H9 (cell line): ENCODE measurements at regions not wholly inside any gene's neighbourhood (a gene's known extent, or its start where the extent isn't known, plus 50 kb on each side); places are given as distances from the start of the nearest gene placed in this dataset.

ENCODE experiments used
- DNase-seq: peaks from one replicate; pipeline ENCODE4 v3.0.0-alpha.2; 2017
- H2AFZ ChIP-seq: one replicate; pipeline ENCODE4 v1.6.1; 2013; ENCODE audit warnings: mild to moderate bottlenecking, low read length, control low read depth, moderate library complexity
- H2AK5ac ChIP-seq: 2 replicates; pipeline ENCODE4 v1.6.1; 2013; ENCODE audit warnings: low read length, control low read depth, mixed read lengths; ENCODE audit not compliant: insufficient read length
- H2BK120ac ChIP-seq: one replicate; pipeline ENCODE4 v1.6.1; 2013; ENCODE audit warnings: low read depth, mild to moderate bottlenecking, low read length, control low read depth, inconsistent platforms; ENCODE audit not compliant: poor library complexity, severe bottlenecking
- H2BK12ac ChIP-seq: 2 replicates; pipeline ENCODE4 v1.6.1; 2013; ENCODE audit warnings: low read length, control low read depth, mixed read lengths, low read depth; ENCODE audit not compliant: insufficient read length
- H2BK15ac ChIP-seq: 2 replicates; pipeline ENCODE4 v1.6.1; 2013; ENCODE audit warnings: low read depth, low read length, control low read depth
- H2BK20ac ChIP-seq: one replicate; pipeline ENCODE4 v1.6.1; 2013; ENCODE audit warnings: low read depth, mild to moderate bottlenecking, low read length, control low read depth, inconsistent platforms; ENCODE audit not compliant: poor library complexity, severe bottlenecking
- H2BK5ac ChIP-seq: 2 replicates; pipeline ENCODE4 v1.6.1; 2013; ENCODE audit warnings: low read length, control low read depth, mixed read lengths; ENCODE audit not compliant: insufficient read length
- H3K14ac ChIP-seq: 2 replicates; pipeline ENCODE4 v1.6.1; 2013; ENCODE audit warnings: low read length, control low read depth; ENCODE audit not compliant: insufficient read depth
- H3K18ac ChIP-seq: 2 replicates; pipeline ENCODE4 v1.6.1; 2013; ENCODE audit warnings: low read depth, mild to moderate bottlenecking, mixed read lengths, low read length, control low read depth; ENCODE audit not compliant: insufficient read length
- H3K23ac ChIP-seq: 2 replicates; pipeline ENCODE4 v1.6.1; 2013; ENCODE audit warnings: low read length, control low read depth, mixed read lengths, low read depth; ENCODE audit not compliant: insufficient read length
- H3K23me2 ChIP-seq: 2 replicates; pipeline ENCODE4 v1.6.1; 2013; ENCODE audit warnings: low read depth, mild to moderate bottlenecking, mixed read lengths, low read length, control low read depth; ENCODE audit not compliant: insufficient read length, poor library complexity, severe bottlenecking
- H3K27ac ChIP-seq: 2 replicates; pipeline ENCODE4 v1.5.1; 2013; ENCODE audit warnings: low read length, control low read depth, mixed read lengths, low read depth; ENCODE audit not compliant: insufficient read length
- H3K27me3 ChIP-seq: 2 replicates; pipeline ENCODE4 v1.6.1; 2013; ENCODE audit warnings: low read length, control low read depth, inconsistent platforms; ENCODE audit not compliant: insufficient read depth
- H3K4ac ChIP-seq: 2 replicates; pipeline ENCODE4 v1.6.1; 2013; ENCODE audit warnings: low read depth, mild to moderate bottlenecking, control low read depth, inconsistent platforms, low read length, moderate library complexity
- H3K4me1 ChIP-seq: 2 replicates; pipeline ENCODE4 v1.6.1; 2013; ENCODE audit warnings: low read length, control low read depth, inconsistent platforms; ENCODE audit not compliant: insufficient read depth
- H3K4me2 ChIP-seq: 2 replicates; pipeline ENCODE4 v1.6.1; 2013; ENCODE audit warnings: low read length, control low read depth, mixed read lengths; ENCODE audit not compliant: insufficient read length, insufficient read depth
- H3K56ac ChIP-seq: 2 replicates; pipeline ENCODE4 v1.6.1; 2013; ENCODE audit warnings: low read depth, mild to moderate bottlenecking, mixed read lengths, low read length, control low read depth; ENCODE audit not compliant: insufficient read length
- H3K79me1 ChIP-seq: 2 replicates; pipeline ENCODE4 v1.6.1; 2013; ENCODE audit warnings: low read depth, mild to moderate bottlenecking, moderate library complexity, low read length, control low read depth, inconsistent platforms; ENCODE audit not compliant: insufficient read depth, poor library complexity, severe bottlenecking
- H3K79me2 ChIP-seq: 2 replicates; pipeline ENCODE4 v1.6.1; 2013; ENCODE audit warnings: low read length, control low read depth, inconsistent platforms; ENCODE audit not compliant: insufficient read depth
- H3K9ac ChIP-seq: 2 replicates; pipeline ENCODE4 v1.6.1; 2013; ENCODE audit warnings: low read length, control low read depth, mixed read lengths; ENCODE audit not compliant: insufficient read length; ENCODE audit errors: extremely low read depth
- H3K9me3 ChIP-seq: one replicate; pipeline ENCODE4 v1.6.1; 2013; ENCODE audit warnings: low read depth, low read length, inconsistent platforms; ENCODE audit not compliant: control insufficient read depth
- H3T11ph ChIP-seq: one replicate; pipeline ENCODE4 v1.6.1; 2013; ENCODE audit warnings: mild to moderate bottlenecking, low read length, control low read depth, inconsistent platforms
- H4K20me1 ChIP-seq: one replicate; pipeline ENCODE4 v1.6.1; 2013; ENCODE audit not compliant: control insufficient read depth, insufficient read length, insufficient read depth
- H4K5ac ChIP-seq: 2 replicates; pipeline ENCODE4 v1.6.1; 2013; ENCODE audit warnings: low read depth, mild to moderate bottlenecking, mixed read lengths, low read length, control low read depth; ENCODE audit not compliant: insufficient read length
- H4K8ac ChIP-seq: replicated peaks from 2 replicates; pipeline ENCODE4 v1.6.1; 2013; ENCODE audit warnings: low read length, control low read depth, mixed read lengths, low read depth; ENCODE audit not compliant: insufficient read length
- H4K91ac ChIP-seq: 2 replicates; pipeline ENCODE4 v1.6.1; 2013; ENCODE audit warnings: low read depth, mild to moderate bottlenecking, moderate library complexity, mixed read lengths, low read length, control low read depth; ENCODE audit not compliant: insufficient read length
- H3K27ac Mint-ChIP-seq, 3 experiments: 2 replicates in 2 of 3; 3 replicates in 1 of 3; pipeline ENCODE4 v1.8.0; 2020 to 2021; ENCODE audit warnings: mixed read lengths in 3 of 3, mild to moderate bottlenecking in 1 of 3, moderate library complexity in 1 of 3
- H3K27me3 Mint-ChIP-seq: 2 replicates; pipeline ENCODE4 v1.8.0; 2021; ENCODE audit warnings: low read depth, mild to moderate bottlenecking, moderate library complexity, mixed read lengths
- H3K36me3 Mint-ChIP-seq, 3 experiments: 2 replicates in 2 of 3; 3 replicates in 1 of 3; pipeline ENCODE4 v1.8.0; 2020 to 2021; ENCODE audit warnings: low read depth in 3 of 3, mixed read lengths in 3 of 3; ENCODE audit not compliant: insufficient read depth in 1 of 3
- H3K4me1 Mint-ChIP-seq, 2 experiments: 2 replicates each; pipeline ENCODE4 v1.8.0; 2020; ENCODE audit warnings: mixed read lengths in 2 of 2
- H3K4me3 Mint-ChIP-seq, 2 experiments: 2 replicates in 1 of 2; 3 replicates in 1 of 2; pipeline ENCODE4 v1.8.0; 2020 to 2021; ENCODE audit warnings: mild to moderate bottlenecking in 2 of 2, mixed read lengths in 2 of 2, moderate library complexity in 1 of 2
- H3K9me3 Mint-ChIP-seq, 2 experiments: 2 replicates in 1 of 2; 3 replicates in 1 of 2; pipeline ENCODE4 v1.8.0; 2020; ENCODE audit warnings: mild to moderate bottlenecking in 2 of 2, mixed read lengths in 2 of 2, moderate library complexity in 1 of 2
- WGBS: extraction: QIAGEN DNeasy Blood & Tissue Kit; methylation state at CpG from one replicate; pipeline ENCODE4 v1.1.7; 2013; ENCODE audit warnings: missing lambda C conversion rate, low lambda C conversion rate, mixed read lengths; ENCODE audit not compliant: insufficient read length; ENCODE audit errors: extremely low coverage; 5-methylcytosine and 5-hydroxymethylcytosine counted together
- TF ChIP-seq, protein P1 (sequence below): fragments of 200-600 bp; sonication (generic); conservative IDR thresholded peaks from 3 replicates; pipeline ENCODE4 v1.8.0; 2021; ENCODE audit warnings: antibody characterized with exemption, mild to moderate bottlenecking

DNA sequence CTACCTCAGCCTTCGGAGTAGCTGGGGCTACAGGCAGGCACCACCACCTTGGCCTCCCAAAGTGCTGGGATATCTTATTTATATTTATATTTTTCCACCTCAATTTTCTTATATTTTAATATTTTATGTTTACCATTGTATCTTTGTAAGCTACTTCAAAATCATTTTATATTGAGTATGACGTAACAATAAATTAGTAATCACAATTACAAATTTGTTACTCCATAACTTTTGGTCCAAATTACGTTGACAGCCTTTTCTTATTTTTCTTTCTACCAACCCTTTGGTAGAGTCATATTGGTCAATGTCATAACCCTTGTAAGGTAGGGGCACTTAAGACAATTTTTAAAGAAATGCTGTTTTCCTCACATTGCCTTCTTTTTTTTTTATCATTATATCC lies 104.0 kb upstream of the H2AZ1 start:
- H3K36me3 Mint-ChIP-seq: peaks cover 11 to 18% (median 15%) of the 10 kb centered on the region in 3 experiments
- no peak overlapping the region for H2AK5ac ChIP-seq
- no peak overlapping the region for H3K27ac ChIP-seq
- no peak overlapping the region for H2BK120ac ChIP-seq
- no peak overlapping the region for H3T11ph ChIP-seq
- H3K23me2 ChIP-seq: no peaks in the 10 kb centered on the region
- no peak overlapping the region for H2AFZ ChIP-seq
- H3K27me3 ChIP-seq: no peaks in the 10 kb centered on the region
- H3K4me3 Mint-ChIP-seq: no peak overlapping the region
- no peaks in the 10 kb centered on the region for H3K79me1 ChIP-seq
- no peaks in the 10 kb centered on the region for H3K4me1 ChIP-seq
- peaks cover 11 to 15% of the 10 kb centered on the region in 2 experiments for H3K9me3 Mint-ChIP-seq
- DNase-seq: no peak
- H3K27me3 Mint-ChIP-seq: no peaks in the 10 kb centered on the region
- H3K4ac ChIP-seq: no peak overlapping the region
- H2BK15ac ChIP-seq: no peak overlapping the region
- H3K4me1 Mint-ChIP-seq: peaks cover 12 to 13% of the 10 kb centered on the region in 2 experiments
- no peak overlapping the region for H3K23ac ChIP-seq
- H4K20me1 ChIP-seq: no peaks in the 10 kb centered on the region
- no peaks in the 10 kb centered on the region for H3K79me2 ChIP-seq
- no CpG with 5 or more reads among the region's 3 CpGs for WGBS
- no peak overlapping the region for H3K14ac ChIP-seq
- H2BK20ac ChIP-seq: no peak overlapping the region
- H3K56ac ChIP-seq: no peak overlapping the region
- no peak overlapping the region for H3K27ac Mint-ChIP-seq
- no peaks in the 10 kb centered on the region for H3K9me3 ChIP-seq
- no peak overlapping the region for H4K91ac ChIP-seq
- no peak overlapping the region for H2BK5ac ChIP-seq
- no peak overlapping the region for H4K8ac ChIP-seq
- TF ChIP-seq, protein P1, sequence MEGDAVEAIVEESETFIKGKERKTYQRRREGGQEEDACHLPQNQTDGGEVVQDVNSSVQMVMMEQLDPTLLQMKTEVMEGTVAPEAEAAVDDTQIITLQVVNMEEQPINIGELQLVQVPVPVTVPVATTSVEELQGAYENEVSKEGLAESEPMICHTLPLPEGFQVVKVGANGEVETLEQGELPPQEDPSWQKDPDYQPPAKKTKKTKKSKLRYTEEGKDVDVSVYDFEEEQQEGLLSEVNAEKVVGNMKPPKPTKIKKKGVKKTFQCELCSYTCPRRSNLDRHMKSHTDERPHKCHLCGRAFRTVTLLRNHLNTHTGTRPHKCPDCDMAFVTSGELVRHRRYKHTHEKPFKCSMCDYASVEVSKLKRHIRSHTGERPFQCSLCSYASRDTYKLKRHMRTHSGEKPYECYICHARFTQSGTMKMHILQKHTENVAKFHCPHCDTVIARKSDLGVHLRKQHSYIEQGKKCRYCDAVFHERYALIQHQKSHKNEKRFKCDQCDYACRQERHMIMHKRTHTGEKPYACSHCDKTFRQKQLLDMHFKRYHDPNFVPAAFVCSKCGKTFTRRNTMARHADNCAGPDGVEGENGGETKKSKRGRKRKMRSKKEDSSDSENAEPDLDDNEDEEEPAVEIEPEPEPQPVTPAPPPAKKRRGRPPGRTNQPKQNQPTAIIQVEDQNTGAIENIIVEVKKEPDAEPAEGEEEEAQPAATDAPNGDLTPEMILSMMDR: no peak
- no peak overlapping the region for H4K5ac ChIP-seq
- H3K9ac ChIP-seq: no peak overlapping the region
- H3K18ac ChIP-seq: no peak overlapping the region
- H2BK12ac ChIP-seq: no peak overlapping the region
- H3K4me2 ChIP-seq: no peak overlapping the region
